H9 (cell line): ENCODE measurements at regions not wholly inside any gene's neighbourhood (a gene's known extent, or its start where the extent isn't known, plus 50 kb on each side); places are given as distances from the start of the nearest gene placed in this dataset.

Source experiments
- DNase-seq: peaks from one replicate; pipeline ENCODE4 v3.0.0-alpha.2; 2017
- H2AFZ ChIP-seq: one replicate; pipeline ENCODE4 v1.6.1; 2013; ENCODE audit warnings: mild to moderate bottlenecking, low read length, control low read depth, moderate library complexity
- H2AK5ac ChIP-seq: 2 replicates; pipeline ENCODE4 v1.6.1; 2013; ENCODE audit warnings: low read length, control low read depth, mixed read lengths; ENCODE audit not compliant: insufficient read length
- H2BK120ac ChIP-seq: one replicate; pipeline ENCODE4 v1.6.1; 2013; ENCODE audit warnings: low read depth, mild to moderate bottlenecking, low read length, control low read depth, inconsistent platforms; ENCODE audit not compliant: poor library complexity, severe bottlenecking
- H2BK12ac ChIP-seq: 2 replicates; pipeline ENCODE4 v1.6.1; 2013; ENCODE audit warnings: low read length, control low read depth, mixed read lengths, low read depth; ENCODE audit not compliant: insufficient read length
- H2BK15ac ChIP-seq: 2 replicates; pipeline ENCODE4 v1.6.1; 2013; ENCODE audit warnings: low read depth, low read length, control low read depth
- H2BK20ac ChIP-seq: one replicate; pipeline ENCODE4 v1.6.1; 2013; ENCODE audit warnings: low read depth, mild to moderate bottlenecking, low read length, control low read depth, inconsistent platforms; ENCODE audit not compliant: poor library complexity, severe bottlenecking
- H2BK5ac ChIP-seq: 2 replicates; pipeline ENCODE4 v1.6.1; 2013; ENCODE audit warnings: low read length, control low read depth, mixed read lengths; ENCODE audit not compliant: insufficient read length
- H3K14ac ChIP-seq: 2 replicates; pipeline ENCODE4 v1.6.1; 2013; ENCODE audit warnings: low read length, control low read depth; ENCODE audit not compliant: insufficient read depth
- H3K18ac ChIP-seq: 2 replicates; pipeline ENCODE4 v1.6.1; 2013; ENCODE audit warnings: low read depth, mild to moderate bottlenecking, mixed read lengths, low read length, control low read depth; ENCODE audit not compliant: insufficient read length
- H3K23ac ChIP-seq: 2 replicates; pipeline ENCODE4 v1.6.1; 2013; ENCODE audit warnings: low read length, control low read depth, mixed read lengths, low read depth; ENCODE audit not compliant: insufficient read length
- H3K23me2 ChIP-seq: 2 replicates; pipeline ENCODE4 v1.6.1; 2013; ENCODE audit warnings: low read depth, mild to moderate bottlenecking, mixed read lengths, low read length, control low read depth; ENCODE audit not compliant: insufficient read length, poor library complexity, severe bottlenecking
- H3K27ac ChIP-seq: 2 replicates; pipeline ENCODE4 v1.5.1; 2013; ENCODE audit warnings: low read length, control low read depth, mixed read lengths, low read depth; ENCODE audit not compliant: insufficient read length
- H3K27me3 ChIP-seq: 2 replicates; pipeline ENCODE4 v1.6.1; 2013; ENCODE audit warnings: low read length, control low read depth, inconsistent platforms; ENCODE audit not compliant: insufficient read depth
- H3K4ac ChIP-seq: 2 replicates; pipeline ENCODE4 v1.6.1; 2013; ENCODE audit warnings: low read depth, mild to moderate bottlenecking, control low read depth, inconsistent platforms, low read length, moderate library complexity
- H3K4me1 ChIP-seq: 2 replicates; pipeline ENCODE4 v1.6.1; 2013; ENCODE audit warnings: low read length, control low read depth, inconsistent platforms; ENCODE audit not compliant: insufficient read depth
- H3K4me2 ChIP-seq: 2 replicates; pipeline ENCODE4 v1.6.1; 2013; ENCODE audit warnings: low read length, control low read depth, mixed read lengths; ENCODE audit not compliant: insufficient read length, insufficient read depth
- H3K56ac ChIP-seq: 2 replicates; pipeline ENCODE4 v1.6.1; 2013; ENCODE audit warnings: low read depth, mild to moderate bottlenecking, mixed read lengths, low read length, control low read depth; ENCODE audit not compliant: insufficient read length
- H3K79me1 ChIP-seq: 2 replicates; pipeline ENCODE4 v1.6.1; 2013; ENCODE audit warnings: low read depth, mild to moderate bottlenecking, moderate library complexity, low read length, control low read depth, inconsistent platforms; ENCODE audit not compliant: insufficient read depth, poor library complexity, severe bottlenecking
- H3K79me2 ChIP-seq: 2 replicates; pipeline ENCODE4 v1.6.1; 2013; ENCODE audit warnings: low read length, control low read depth, inconsistent platforms; ENCODE audit not compliant: insufficient read depth
- H3K9ac ChIP-seq: 2 replicates; pipeline ENCODE4 v1.6.1; 2013; ENCODE audit warnings: low read length, control low read depth, mixed read lengths; ENCODE audit not compliant: insufficient read length; ENCODE audit errors: extremely low read depth
- H3K9me3 ChIP-seq: one replicate; pipeline ENCODE4 v1.6.1; 2013; ENCODE audit warnings: low read depth, low read length, inconsistent platforms; ENCODE audit not compliant: control insufficient read depth
- H3T11ph ChIP-seq: one replicate; pipeline ENCODE4 v1.6.1; 2013; ENCODE audit warnings: mild to moderate bottlenecking, low read length, control low read depth, inconsistent platforms
- H4K20me1 ChIP-seq: one replicate; pipeline ENCODE4 v1.6.1; 2013; ENCODE audit not compliant: control insufficient read depth, insufficient read length, insufficient read depth
- H4K5ac ChIP-seq: 2 replicates; pipeline ENCODE4 v1.6.1; 2013; ENCODE audit warnings: low read depth, mild to moderate bottlenecking, mixed read lengths, low read length, control low read depth; ENCODE audit not compliant: insufficient read length
- H4K8ac ChIP-seq: replicated peaks from 2 replicates; pipeline ENCODE4 v1.6.1; 2013; ENCODE audit warnings: low read length, control low read depth, mixed read lengths, low read depth; ENCODE audit not compliant: insufficient read length
- H4K91ac ChIP-seq: 2 replicates; pipeline ENCODE4 v1.6.1; 2013; ENCODE audit warnings: low read depth, mild to moderate bottlenecking, moderate library complexity, mixed read lengths, low read length, control low read depth; ENCODE audit not compliant: insufficient read length
- H3K27ac Mint-ChIP-seq, 3 experiments: 2 replicates in 2 of 3; 3 replicates in 1 of 3; pipeline ENCODE4 v1.8.0; 2020 to 2021; ENCODE audit warnings: mixed read lengths in 3 of 3, mild to moderate bottlenecking in 1 of 3, moderate library complexity in 1 of 3
- H3K27me3 Mint-ChIP-seq: 2 replicates; pipeline ENCODE4 v1.8.0; 2021; ENCODE audit warnings: low read depth, mild to moderate bottlenecking, moderate library complexity, mixed read lengths
- H3K36me3 Mint-ChIP-seq, 3 experiments: 2 replicates in 2 of 3; 3 replicates in 1 of 3; pipeline ENCODE4 v1.8.0; 2020 to 2021; ENCODE audit warnings: low read depth in 3 of 3, mixed read lengths in 3 of 3; ENCODE audit not compliant: insufficient read depth in 1 of 3
- H3K4me1 Mint-ChIP-seq, 2 experiments: 2 replicates each; pipeline ENCODE4 v1.8.0; 2020; ENCODE audit warnings: mixed read lengths in 2 of 2
- H3K4me3 Mint-ChIP-seq, 2 experiments: 2 replicates in 1 of 2; 3 replicates in 1 of 2; pipeline ENCODE4 v1.8.0; 2020 to 2021; ENCODE audit warnings: mild to moderate bottlenecking in 2 of 2, mixed read lengths in 2 of 2, moderate library complexity in 1 of 2
- H3K9me3 Mint-ChIP-seq, 2 experiments: 2 replicates in 1 of 2; 3 replicates in 1 of 2; pipeline ENCODE4 v1.8.0; 2020; ENCODE audit warnings: mild to moderate bottlenecking in 2 of 2, mixed read lengths in 2 of 2, moderate library complexity in 1 of 2
- WGBS: extraction: QIAGEN DNeasy Blood & Tissue Kit; methylation state at CpG from one replicate; pipeline ENCODE4 v1.1.7; 2013; ENCODE audit warnings: missing lambda C conversion rate, low lambda C conversion rate, mixed read lengths; ENCODE audit not compliant: insufficient read length; ENCODE audit errors: extremely low coverage; 5-methylcytosine and 5-hydroxymethylcytosine counted together
- TF ChIP-seq, protein P1 (sequence below): fragments of 200-600 bp; sonication (generic); conservative IDR thresholded peaks from 3 replicates; pipeline ENCODE4 v1.8.0; 2021; ENCODE audit warnings: antibody characterized with exemption, mild to moderate bottlenecking

- Mint-ChIP-seq H3K36me3 (no peaks in the 10 kb centered on the region; a peak in 1 of 7 replicates), H3K9me3 (peaks cover 3% of the 10 kb centered on the region in 2 experiments; a peak in 3 of 5 replicates), H3K4me3 (no peak overlapping the region), H3K27me3 (peaks cover 12% of the 10 kb centered on the region), H3K27ac (no peak overlapping the region), H3K4me1 (peaks cover 10 to 25% of the 10 kb centered on the region in 2 experiments)
- H3K4me2 ChIP-seq, result no peak overlapping the region
- H4K5ac ChIP-seq, result no peak overlapping the region
- H3K23ac ChIP-seq, result no peak overlapping the region
- no peak overlapping the region for H2BK15ac ChIP-seq
- H3K14ac ChIP-seq, result no peak overlapping the region
- H2BK20ac ChIP-seq, result no peak overlapping the region
- no peak overlapping the region for H3T11ph ChIP-seq
- no peaks in the 10 kb centered on the region for H3K9me3 ChIP-seq
- no peak for DNase-seq
- H3K27ac ChIP-seq, result no peak overlapping the region
- H3K79me2 ChIP-seq, result no peaks in the 10 kb centered on the region
- TF ChIP-seq, protein P1, sequence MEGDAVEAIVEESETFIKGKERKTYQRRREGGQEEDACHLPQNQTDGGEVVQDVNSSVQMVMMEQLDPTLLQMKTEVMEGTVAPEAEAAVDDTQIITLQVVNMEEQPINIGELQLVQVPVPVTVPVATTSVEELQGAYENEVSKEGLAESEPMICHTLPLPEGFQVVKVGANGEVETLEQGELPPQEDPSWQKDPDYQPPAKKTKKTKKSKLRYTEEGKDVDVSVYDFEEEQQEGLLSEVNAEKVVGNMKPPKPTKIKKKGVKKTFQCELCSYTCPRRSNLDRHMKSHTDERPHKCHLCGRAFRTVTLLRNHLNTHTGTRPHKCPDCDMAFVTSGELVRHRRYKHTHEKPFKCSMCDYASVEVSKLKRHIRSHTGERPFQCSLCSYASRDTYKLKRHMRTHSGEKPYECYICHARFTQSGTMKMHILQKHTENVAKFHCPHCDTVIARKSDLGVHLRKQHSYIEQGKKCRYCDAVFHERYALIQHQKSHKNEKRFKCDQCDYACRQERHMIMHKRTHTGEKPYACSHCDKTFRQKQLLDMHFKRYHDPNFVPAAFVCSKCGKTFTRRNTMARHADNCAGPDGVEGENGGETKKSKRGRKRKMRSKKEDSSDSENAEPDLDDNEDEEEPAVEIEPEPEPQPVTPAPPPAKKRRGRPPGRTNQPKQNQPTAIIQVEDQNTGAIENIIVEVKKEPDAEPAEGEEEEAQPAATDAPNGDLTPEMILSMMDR, result no peak
- no peak overlapping the region for H2BK120ac ChIP-seq
- H2AK5ac ChIP-seq, result no peak overlapping the region
- no peak overlapping the region for H2BK5ac ChIP-seq
- no CpG with 5 or more reads among the region's 13 CpGs for WGBS
- H3K79me1 ChIP-seq, result no peaks in the 10 kb centered on the region
- no peak overlapping the region for H3K9ac ChIP-seq
- H3K56ac ChIP-seq, result no peak overlapping the region
- no peak overlapping the region for H3K18ac ChIP-seq
- no peak overlapping the region for H4K91ac ChIP-seq
- no peak overlapping the region for H2AFZ ChIP-seq
- H3K23me2 ChIP-seq, result no peaks in the 10 kb centered on the region
- no peak overlapping the region for H2BK12ac ChIP-seq
- H3K27me3 ChIP-seq, result no peaks in the 10 kb centered on the region
- H3K4me1 ChIP-seq, result no peaks in the 10 kb centered on the region
- no peak overlapping the region for H3K4ac ChIP-seq
- H4K20me1 ChIP-seq, result no peaks in the 10 kb centered on the region
- H4K8ac ChIP-seq, result no peak overlapping the region
Observed at GRCh38 chr6:168369786-168370185, 50.2 kb upstream of the DACT2 start.
